A673 (cell line): ENCODE measurements at regions not wholly inside any gene's neighbourhood (a gene's known extent, or its start where the extent isn't known, plus 50 kb on each side); places are given as distances from the start of the nearest gene placed in this dataset.

Experiments
- BruUV-seq: library from RNA; stranded (reverse); fragments of 400-500 nt; replicated peaks from 2 replicates; lab custom pipeline; 2021; lab: Mats Ljungman, UMichigan
- CTCF ChIA-PET: fragments of 300-600 bp; sonication (Branson Sonifier 250); formaldehyde crosslinking; loops from one replicate; lab custom pipeline; 2022; ENCODE audit warnings: antibody characterized with exemption; lab: Charles Lee
- POLR2A ChIA-PET: fragments of 300-600 bp; sonication (Branson Sonifier 250); formaldehyde crosslinking; loops from one replicate; lab custom pipeline; 2022; ENCODE audit warnings: antibody characterized with exemption; ENCODE audit not compliant: low non-redundant PET; lab: Charles Lee
- DNase-seq: peaks from one replicate; pipeline ENCODE4 v3.0.0-alpha.2; 2015; ENCODE audit warnings: low spot score
- H3K27ac ChIP-seq: fragments of 200-600 bp; sonication (generic); 2 replicates; pipeline ENCODE4 v1.5.1; 2016; ENCODE audit warnings: mixed run types, low read depth, mild to moderate bottlenecking, mixed read lengths, antibody characterized with exemption, low read length; ENCODE audit not compliant: poor library complexity, severe bottlenecking
- H3K27me3 ChIP-seq: fragments of 200-600 bp; sonication (generic); replicated peaks from 2 replicates; pipeline ENCODE4 v1.6.1; 2017; ENCODE audit warnings: mixed run types, low read depth, mild to moderate bottlenecking, mixed read lengths, antibody characterized with exemption, low read length; ENCODE audit not compliant: insufficient read depth, poor library complexity
- H3K36me3 ChIP-seq: fragments of 200-600 bp; sonication (generic); 2 replicates; pipeline ENCODE4 v1.6.1; 2016; ENCODE audit warnings: mixed run types, mild to moderate bottlenecking, mixed read lengths, antibody characterized with exemption, low read length; ENCODE audit not compliant: insufficient read depth, poor library complexity, severe bottlenecking
- H3K4me1 ChIP-seq: fragments of 200-600 bp; sonication (generic); 2 replicates; pipeline ENCODE4 v1.6.1; 2017; ENCODE audit warnings: mixed run types, mild to moderate bottlenecking, mixed read lengths, antibody characterized with exemption, low read length; ENCODE audit not compliant: insufficient read depth, poor library complexity, severe bottlenecking
- H3K4me3 ChIP-seq: fragments of 200-600 bp; sonication (generic); 2 replicates; pipeline ENCODE4 v1.5.1; 2016; ENCODE audit warnings: low read depth, mixed run types, mild to moderate bottlenecking, mixed read lengths, low read length; ENCODE audit not compliant: poor library complexity, severe bottlenecking
- H3K9me3 ChIP-seq: fragments of 200-600 bp; sonication (generic); 2 replicates; pipeline ENCODE4 v1.6.1; 2016; ENCODE audit warnings: mixed run types, low read depth, mild to moderate bottlenecking, mixed read lengths, antibody characterized with exemption, low read length; ENCODE audit not compliant: poor library complexity, severe bottlenecking
- CTCF ChIP-seq: fragments of 300-800, 200-600 bp; sonication (generic); conservative IDR thresholded peaks from 2 replicates; pipeline ENCODE4 v1.5.1; 2017; ENCODE audit warnings: low read depth, mild to moderate bottlenecking, antibody characterized with exemption, low read length, moderate library complexity, mixed read lengths
- EZH2 ChIP-seq: fragments of 200-600 bp; sonication (generic); IDR thresholded peaks from 2 replicates; pipeline ENCODE4 v1.6.1; 2017; ENCODE audit warnings: borderline replicate concordance, low read depth, mild to moderate bottlenecking, mixed read lengths, antibody characterized with exemption, low read length; ENCODE audit not compliant: poor library complexity, severe bottlenecking
- intact Hi-C: fragments of 100-400 bp; cut with micrococcal nuclease; formaldehyde crosslinking; loops from one replicate; pipeline ENCODE4 v1.10.0; 2022; ENCODE audit not compliant: unreplicated experiment

- Histone ChIP-seq H3K4me1 (no peaks in the 10 kb centered on the region), H3K4me3 (no peak overlapping the region), H3K27ac (no peak overlapping the region), H3K27me3 (peaks cover 4% of the 10 kb centered on the region), H3K36me3 (no peaks in the 10 kb centered on the region), H3K9me3 (no peaks in the 10 kb centered on the region)
- POLR2A ChIA-PET = no interaction called here
- CTCF ChIA-PET = no interaction called here
- BruUV-seq = no TSS peak
- TF ChIP-seq CTCF = no peak
- no peak for TF ChIP-seq EZH2
- no peak for DNase-seq
- intact Hi-C loops = no loop called here
These were observed 2033.8 kb upstream of the WWC1 start for GRCh38 chr5:166257661-166258060.

- DNase-seq = no peak
- H3K4me3 ChIP-seq = no peak overlapping the region
- H3K4me1 ChIP-seq = no peaks in the 10 kb centered on the region
- no peak overlapping the region for H3K27ac ChIP-seq
- BruUV-seq = no TSS peak
- H3K27me3 ChIP-seq = peaks cover 4% of the 10 kb centered on the region
- H3K36me3 ChIP-seq = no peaks in the 10 kb centered on the region
- no peak for TF ChIP-seq EZH2
- TF ChIP-seq CTCF = no peak
- CTCF ChIA-PET = no interaction called here
- intact Hi-C loops = no loop called here
- POLR2A ChIA-PET = no interaction called here
- H3K9me3 ChIP-seq = no peaks in the 10 kb centered on the region
These were observed 2029.0 kb upstream of the WWC1 start for GRCh38 chr5:166262395-166262794.

GRCh38 chr5:166267907-166268306 is 2023.5 kb upstream of the WWC1 start:
- Histone ChIP-seq H3K4me1 (no peaks in the 10 kb centered on the region), H3K27me3 (no peaks in the 10 kb centered on the region), H3K27ac (no peak overlapping the region), H3K4me3 (no peak overlapping the region), H3K9me3 (no peaks in the 10 kb centered on the region), H3K36me3 (no peaks in the 10 kb centered on the region)
- BruUV-seq = no TSS peak
- TF ChIP-seq CTCF = no peak
- ChIA-PET POLR2A (no interaction called here), CTCF (no interaction called here)
- intact Hi-C loops = no loop called here
- DNase-seq = no peak
